ENCODE measurements at regions not wholly inside any gene's neighbourhood (a gene's known extent, or its start where the extent isn't known, plus 50 kb on each side); places are given as distances from the start of the nearest gene placed in this dataset.

DNA sequence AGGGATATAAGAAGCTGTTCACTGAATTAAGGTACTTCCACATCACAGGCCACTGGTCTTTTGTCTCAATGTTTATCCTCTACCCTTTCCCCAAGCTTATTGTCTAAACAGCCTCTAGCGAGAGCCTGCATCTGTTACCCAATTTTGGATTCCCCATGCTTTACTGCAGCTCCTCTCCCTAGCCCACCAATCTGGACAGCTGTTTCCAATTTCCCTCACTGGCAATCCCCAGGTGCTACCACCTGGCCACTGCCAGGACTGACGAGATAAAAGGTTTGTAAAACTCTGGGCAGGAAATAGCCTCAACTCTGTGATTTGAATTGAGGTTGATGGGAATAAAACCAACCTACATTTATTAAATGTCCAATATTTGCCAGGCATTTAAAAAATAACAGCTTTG, 58.0 kb upstream of the TEX9 start:
- H3K27ac ChIP-seq (ENCODE audit: low read depth, low read length) = no peak overlapping the region
- no peak overlapping the region for H3K4me3 ChIP-seq (ENCODE audit: low read depth, low read length)
- H3K9me3 ChIP-seq (ENCODE audit: control insufficient read depth, insufficient read depth, low read length) = no peaks in the 10 kb centered on the region
- H3K36me3 ChIP-seq (ENCODE audit: control insufficient read depth, insufficient read depth, low read length) = no peaks in the 10 kb centered on the region
- no CpG with 5 or more reads among the region's 2 CpGs for WGBS (ENCODE audit: insufficient coverage)
- H3K4me1 ChIP-seq (ENCODE audit: control insufficient read depth, insufficient read depth, low read length) = no peaks in the 10 kb centered on the region
- H3K27me3 ChIP-seq (ENCODE audit: control insufficient read depth, insufficient read depth, low read length) = no peaks in the 10 kb centered on the region
- DNase-seq (ENCODE audit: low read depth in 4 of 6, low spot score in 6 of 6) = peak in 2 of 6 donors; percentile 5 to 23

DNA sequence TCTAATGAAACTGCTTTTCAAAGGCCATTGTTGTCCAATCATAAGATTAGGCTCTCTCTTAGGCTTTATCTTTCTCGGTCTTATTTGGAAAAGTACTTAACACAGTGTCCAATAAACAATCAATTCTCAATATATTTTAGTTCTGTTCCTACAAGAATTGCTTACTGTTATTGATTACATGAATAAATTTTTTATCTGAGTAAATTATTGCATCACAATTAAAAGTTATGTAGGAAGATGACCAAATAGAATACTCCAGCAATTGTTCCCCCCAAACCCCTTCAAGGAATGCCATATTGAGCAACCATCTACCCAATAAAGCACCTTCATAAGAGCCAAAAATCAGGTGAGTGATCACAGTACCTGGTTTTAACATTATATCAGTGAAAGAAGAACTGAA, 55.0 kb upstream of the RFX7 start:
- Histone ChIP-seq H3K9me3 (ENCODE audit: control insufficient read depth, insufficient read depth, low read length) (peaks cover 3% of the 10 kb centered on the region), H3K4me3 (ENCODE audit: low read depth, low read length) (no peak overlapping the region), H3K4me1 (ENCODE audit: control insufficient read depth, insufficient read depth, low read length) (no peaks in the 10 kb centered on the region), H3K27ac (ENCODE audit: low read depth, low read length) (no peak overlapping the region), H3K36me3 (ENCODE audit: control insufficient read depth, insufficient read depth, low read length) (no peaks in the 10 kb centered on the region), H3K27me3 (ENCODE audit: control insufficient read depth, insufficient read depth, low read length) (no peaks in the 10 kb centered on the region)
- no peak for DNase-seq (ENCODE audit: low read depth in 4 of 6, low spot score in 6 of 6)
- no CpG with 5 or more reads among the region's 1 CpG for WGBS (ENCODE audit: insufficient coverage)

DNA sequence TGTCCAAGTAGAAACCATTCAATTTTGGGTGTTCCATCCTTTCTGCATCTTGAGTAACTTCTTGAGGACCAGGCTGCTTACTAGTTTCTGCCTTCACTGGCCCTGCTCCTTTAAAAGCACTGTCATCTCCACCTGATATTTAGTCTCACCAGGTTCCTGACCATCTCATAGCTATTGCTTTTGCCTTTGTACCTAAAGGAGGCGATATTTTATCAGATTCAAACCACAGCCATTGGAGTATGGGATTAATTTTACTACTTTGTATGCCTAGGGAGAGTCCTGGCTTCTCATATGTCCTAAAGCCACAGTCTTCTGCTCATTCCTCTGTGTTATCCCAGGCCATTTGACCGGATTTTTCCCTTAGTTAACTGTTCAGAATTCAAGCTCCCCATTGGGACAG, 51.8 kb upstream of the RFX7 start:
- WGBS (ENCODE audit: insufficient coverage) = 53% methylated on average over 1 of the region's 2 CpGs
- Histone ChIP-seq H3K36me3 (ENCODE audit: control insufficient read depth, insufficient read depth, low read length) (no peaks in the 10 kb centered on the region), H3K4me1 (ENCODE audit: control insufficient read depth, insufficient read depth, low read length) (no peaks in the 10 kb centered on the region), H3K9me3 (ENCODE audit: control insufficient read depth, insufficient read depth, low read length) (no peaks in the 10 kb centered on the region), H3K4me3 (ENCODE audit: low read depth, low read length) (no peak overlapping the region), H3K27ac (ENCODE audit: low read depth, low read length) (no peak overlapping the region), H3K27me3 (ENCODE audit: control insufficient read depth, insufficient read depth, low read length) (no peaks in the 10 kb centered on the region)
- no peak for DNase-seq (ENCODE audit: low read depth in 4 of 6, low spot score in 6 of 6)

DNA sequence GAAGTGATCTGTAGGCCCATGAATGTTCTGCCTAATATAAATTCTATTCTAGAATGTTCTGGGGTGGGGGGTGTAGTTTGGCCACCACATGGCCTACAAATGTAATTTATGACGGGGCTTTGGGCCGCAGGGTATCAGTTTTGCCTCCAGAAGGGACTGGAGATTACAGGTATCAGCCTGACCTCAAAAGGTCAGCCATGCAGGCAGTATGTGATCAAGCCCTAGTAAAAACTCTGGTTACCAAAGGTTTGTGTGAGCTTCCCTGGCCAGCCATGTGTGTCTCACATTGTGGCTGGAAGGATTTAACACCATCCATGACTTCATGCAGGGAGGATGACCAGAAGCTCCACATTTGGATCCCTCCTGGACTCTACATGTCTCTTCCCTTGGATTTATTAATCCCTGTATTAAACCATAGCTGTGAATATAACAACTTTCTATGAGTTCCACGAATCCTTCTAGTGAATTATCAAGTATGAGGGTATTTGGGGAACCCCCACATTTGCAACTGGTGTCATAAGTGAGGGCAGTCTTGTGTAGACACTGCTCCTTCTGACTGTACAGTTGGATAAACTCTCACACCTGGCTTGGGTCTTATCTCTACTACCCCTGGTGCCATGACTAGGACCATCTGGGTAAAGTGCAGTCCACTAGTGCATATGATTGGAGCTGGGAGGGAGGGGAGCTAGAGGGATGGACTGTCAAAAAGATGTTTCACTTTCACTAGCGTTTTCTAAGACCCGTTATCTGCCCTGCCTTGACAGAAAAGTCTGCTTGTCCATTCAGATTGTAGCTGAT, 50.0 kb upstream of the RFX7 start:
- Histone ChIP-seq H3K36me3 (ENCODE audit: control insufficient read depth, insufficient read depth, low read length) (no peaks in the 10 kb centered on the region), H3K27me3 (ENCODE audit: control insufficient read depth, insufficient read depth, low read length) (no peaks in the 10 kb centered on the region), H3K4me3 (ENCODE audit: low read depth, low read length) (no peak overlapping the region), H3K27ac (ENCODE audit: low read depth, low read length) (no peak overlapping the region), H3K4me1 (ENCODE audit: control insufficient read depth, insufficient read depth, low read length) (no peaks in the 10 kb centered on the region), H3K9me3 (ENCODE audit: control insufficient read depth, insufficient read depth, low read length) (peaks cover 2% of the 10 kb centered on the region)
- no peak for DNase-seq (ENCODE audit: low read depth in 4 of 6, low spot score in 6 of 6)
- 93% methylated on average over 2 of the region's 5 CpGs for WGBS (ENCODE audit: insufficient coverage)

Data from spinal cord (tissue), 9 donors.